Stimulated activated CD8-positive, alpha-beta memory T cell treated with anti-CD3 and anti-CD28 coated beads, Interleukin-4, amount 100 ng/mL, for 24 hours (primary cell): ENCODE measurements at regions not wholly inside any gene's neighbourhood (a gene's known extent, or its start where the extent isn't known, plus 50 kb on each side); places are given as distances from the start of the nearest gene placed in this dataset.

ENCODE experiments used
- DNase-seq: peaks from one replicate; pipeline ENCODE4 v3.0.0-alpha.2; 2020; ENCODE audit warnings: low read depth

DNA sequence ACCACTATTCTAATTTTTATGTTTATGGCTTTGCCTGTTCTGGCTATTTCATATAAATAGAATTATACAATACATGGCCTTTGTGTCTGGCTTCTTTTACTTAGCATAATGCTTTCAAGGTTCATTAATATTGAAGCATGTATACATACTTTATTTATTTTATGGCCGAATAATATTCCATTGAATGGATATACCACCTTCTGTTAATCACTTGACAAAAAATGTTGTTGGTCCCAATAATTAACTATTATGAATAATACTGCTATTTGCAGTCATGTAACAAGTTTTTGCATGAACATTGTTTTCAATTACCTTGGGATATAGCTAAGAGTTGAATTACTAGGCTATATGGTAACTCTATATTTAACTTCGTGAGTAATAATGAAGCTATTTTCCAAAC, 767.5 kb downstream of the INHBA start:
- no peak for DNase-seq

DNA sequence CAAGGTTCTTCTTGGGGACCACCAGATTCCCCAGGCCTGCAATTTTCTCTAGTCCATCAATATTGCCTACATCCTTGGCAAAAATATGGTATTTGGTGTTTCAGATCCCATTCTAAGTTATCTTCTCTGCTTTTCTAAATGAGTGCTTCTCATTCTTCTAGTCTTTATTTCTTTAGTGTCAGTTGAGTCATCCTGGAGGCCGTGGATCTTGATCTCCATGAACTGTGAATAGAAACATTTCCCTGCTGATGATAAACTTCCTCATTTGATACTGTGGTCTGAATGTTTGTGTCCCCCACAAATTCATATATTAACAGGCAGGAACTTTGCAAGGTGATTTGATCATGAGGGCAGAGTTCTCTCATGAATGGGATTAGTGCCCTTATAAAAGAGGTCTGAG, 779.3 kb downstream of the INHBA start:
- DNase-seq, result no peak

GRCh38 chr7:40922316-40922670, 780.6 kb downstream of the INHBA start:
- no peak for DNase-seq

GRCh38 chr7:40921589-40922315, 781.1 kb downstream of the INHBA start:
- no peak for DNase-seq

DNA sequence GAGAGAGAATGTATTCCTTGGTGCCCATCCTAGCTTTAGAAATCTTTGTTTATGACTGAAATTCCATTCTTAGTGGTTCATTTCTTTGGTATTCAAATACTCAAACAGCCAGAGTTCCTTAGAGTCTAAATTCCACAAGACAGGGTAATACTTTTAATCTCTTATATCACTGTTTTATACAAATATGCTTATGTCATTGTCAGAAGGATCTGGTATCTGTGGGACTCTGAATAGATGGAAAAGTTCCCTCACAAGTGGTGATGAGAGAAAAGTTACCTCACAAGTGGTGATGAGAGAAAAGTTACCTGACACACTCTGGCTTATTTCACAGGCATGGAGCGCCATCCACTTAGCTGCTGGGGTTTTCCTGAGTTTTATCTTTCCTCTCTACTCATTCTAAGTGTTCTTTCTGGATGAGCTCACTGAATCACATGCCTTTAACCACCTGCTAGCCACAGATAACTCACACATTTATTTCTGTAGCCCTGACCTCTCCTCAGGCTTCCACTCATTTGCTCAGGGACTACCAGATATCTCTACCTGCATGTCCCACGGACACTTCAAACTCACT, 784.0 kb downstream of the SUGCT start:
- no peak for DNase-seq

GRCh38 chr7:40916813-40917212, 782.0 kb downstream of the SUGCT start:
- DNase-seq, result no peak

DNA sequence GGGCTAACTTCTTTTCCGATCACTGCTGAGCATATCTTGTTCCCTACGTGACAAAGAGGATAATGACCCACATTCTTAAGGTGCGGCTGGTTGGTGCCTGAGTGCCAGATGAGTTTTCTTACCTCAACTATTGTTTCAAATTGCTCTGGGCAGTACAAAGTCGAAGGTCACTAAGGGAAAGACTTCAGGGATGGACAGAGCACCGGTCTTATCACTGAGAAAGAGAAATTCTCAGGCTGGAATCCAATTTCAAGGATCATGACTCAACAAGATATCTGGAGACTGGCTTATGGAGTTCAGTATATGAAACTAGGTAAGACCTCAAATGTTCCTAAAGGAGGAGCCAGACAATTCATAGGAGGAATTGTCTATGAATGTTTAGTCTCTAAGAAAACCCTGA, 780.3 kb downstream of the SUGCT start:
- no peak for DNase-seq
